M059J (cell line): ENCODE measurements at regions not wholly inside any gene's neighbourhood (a gene's known extent, or its start where the extent isn't known, plus 50 kb on each side); places are given as distances from the start of the nearest gene placed in this dataset.

ENCODE experiments used
- DNase-seq: peaks from one replicate; pipeline ENCODE4 v3.0.0-alpha.2; 2012; ENCODE audit warnings: low read depth

DNA sequence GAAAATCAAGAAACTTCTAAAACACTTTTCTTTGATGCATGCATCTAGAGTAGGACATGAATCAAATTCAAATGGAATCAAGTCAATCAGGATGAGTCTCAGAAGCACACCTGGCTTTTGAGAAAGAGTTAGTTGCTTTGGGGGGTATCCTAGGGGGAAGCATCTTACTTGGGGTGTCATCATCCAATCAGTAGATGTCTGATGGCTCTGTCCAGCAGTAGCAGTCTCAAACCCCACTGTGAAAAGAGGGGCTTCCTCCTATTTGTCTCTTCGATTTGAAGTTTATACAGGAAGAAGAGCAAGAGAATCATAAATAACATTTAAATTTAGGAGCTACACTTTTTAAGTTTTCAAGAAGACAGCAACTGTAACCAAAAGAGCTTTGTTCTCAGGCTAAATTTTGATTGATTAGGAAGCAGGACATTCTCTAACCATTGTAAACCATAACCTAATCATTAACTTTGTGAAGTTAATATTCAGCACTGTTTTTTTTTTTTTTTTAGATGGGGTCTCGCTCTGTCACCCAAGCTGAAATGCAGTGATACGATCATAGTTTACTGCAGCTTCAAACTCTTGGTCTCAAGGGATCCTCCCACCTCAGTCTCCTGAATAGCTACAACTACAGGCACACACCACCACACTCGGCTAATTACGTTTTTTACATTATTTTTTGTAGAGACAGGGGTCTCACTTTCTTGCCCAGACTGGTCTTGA is 614.7 kb downstream of the CSNK1G3 start:
- DNase-seq = no peak

DNA sequence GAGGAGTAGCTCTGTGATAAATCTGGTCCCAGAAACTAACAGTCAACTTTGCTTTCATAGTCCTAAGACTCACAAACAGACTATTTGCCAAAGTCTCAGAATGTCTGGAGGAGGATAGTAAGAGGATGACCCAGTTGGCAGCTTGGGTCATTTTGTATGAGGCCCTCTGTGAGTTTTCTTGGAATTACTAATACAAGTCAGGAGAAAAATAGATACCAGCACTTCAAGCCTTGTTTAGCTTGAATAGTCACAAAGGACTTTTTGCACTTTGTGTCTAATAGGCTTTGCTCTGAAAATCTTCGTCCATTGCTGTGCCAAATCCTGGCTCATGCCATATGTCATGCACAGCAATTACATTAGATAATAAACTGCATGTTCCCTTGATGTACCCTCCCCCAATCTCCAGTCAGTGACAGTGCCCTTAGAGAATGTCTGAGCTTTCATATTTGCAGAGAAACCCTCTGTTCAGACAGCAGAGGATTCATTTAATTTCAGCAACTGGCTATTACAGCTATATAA is 612.8 kb downstream of the CSNK1G3 start:
- DNase-seq = no peak

DNA sequence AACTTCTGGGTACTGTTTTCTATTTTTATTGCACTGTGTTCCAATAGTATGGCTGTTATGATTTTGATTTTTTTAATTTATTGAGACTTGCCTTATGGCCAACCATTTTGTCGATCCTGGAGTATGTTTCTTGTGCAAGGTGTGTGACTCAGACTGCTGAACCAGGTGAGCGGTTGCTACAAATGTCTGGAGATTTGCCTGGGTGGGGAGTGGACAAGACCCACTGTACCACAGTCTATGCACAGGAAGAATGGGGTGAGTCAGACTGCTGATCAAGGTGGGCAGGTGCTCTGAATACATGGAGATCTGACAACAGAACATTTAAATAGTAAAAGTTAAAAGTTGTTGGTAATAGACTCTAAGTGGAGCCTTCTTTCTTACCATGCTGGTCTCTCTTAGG is 609.2 kb downstream of the CSNK1G3 start:
- no peak for DNase-seq

DNA sequence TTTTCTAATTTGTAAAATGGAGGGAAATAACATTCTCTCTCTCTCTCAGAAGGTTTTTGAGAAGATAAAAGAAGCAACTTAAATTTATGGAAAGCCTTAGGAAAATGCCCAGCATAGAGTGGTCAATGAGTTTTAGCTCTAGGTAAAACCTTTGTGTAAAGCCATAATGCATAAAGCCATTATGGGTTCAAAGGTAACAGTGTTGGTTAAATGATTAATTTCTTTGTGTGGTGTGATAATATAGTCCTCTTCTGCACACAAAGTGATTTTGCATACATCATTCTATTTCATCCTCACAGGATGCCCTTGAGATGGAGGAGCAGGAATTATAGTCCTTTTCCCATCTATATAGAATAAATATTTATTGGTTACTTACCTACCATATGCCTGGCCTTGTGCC is 602.9 kb downstream of the CSNK1G3 start:
- no peak for DNase-seq

DNA sequence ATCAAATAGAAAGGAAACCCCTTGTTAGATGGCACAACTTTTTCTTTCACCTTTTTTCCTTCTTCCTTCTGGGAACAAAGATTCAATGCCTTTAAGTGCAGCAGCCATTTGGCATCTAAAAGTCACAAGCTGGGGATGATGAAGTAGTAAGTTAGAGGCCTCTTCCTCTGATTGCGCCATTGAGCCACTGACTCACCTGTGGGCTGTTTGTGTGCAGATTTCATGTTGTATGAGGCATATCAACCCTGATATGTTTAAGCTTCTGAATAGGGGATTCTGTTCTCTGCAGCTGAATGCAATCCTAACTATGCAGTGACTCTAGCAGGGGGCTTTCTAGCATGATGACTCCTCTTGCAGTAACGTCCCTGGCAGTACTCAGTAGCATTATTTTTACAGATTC is 599.9 kb downstream of the CSNK1G3 start:
- DNase-seq = peak; percentile 12

DNA sequence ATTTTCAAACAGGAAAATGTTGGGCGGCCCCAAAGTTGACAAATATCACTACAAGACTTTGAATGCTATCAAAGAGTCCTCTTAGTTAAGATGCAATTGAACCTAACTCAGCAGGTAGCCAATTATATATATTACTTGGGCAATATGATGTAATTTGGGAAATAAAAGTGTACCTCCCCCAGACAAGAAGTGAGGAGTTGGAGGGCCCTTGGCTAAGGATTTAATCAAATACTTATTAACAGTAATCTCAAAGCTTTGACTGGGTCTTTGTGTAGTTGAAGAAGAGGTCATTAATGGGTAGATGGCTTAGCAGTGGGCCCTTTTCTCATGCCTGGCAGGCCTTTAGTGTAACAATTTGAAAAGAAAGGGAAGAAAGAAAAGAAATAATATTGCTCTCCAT is 599.0 kb downstream of the CSNK1G3 start:
- DNase-seq = no peak

DNA sequence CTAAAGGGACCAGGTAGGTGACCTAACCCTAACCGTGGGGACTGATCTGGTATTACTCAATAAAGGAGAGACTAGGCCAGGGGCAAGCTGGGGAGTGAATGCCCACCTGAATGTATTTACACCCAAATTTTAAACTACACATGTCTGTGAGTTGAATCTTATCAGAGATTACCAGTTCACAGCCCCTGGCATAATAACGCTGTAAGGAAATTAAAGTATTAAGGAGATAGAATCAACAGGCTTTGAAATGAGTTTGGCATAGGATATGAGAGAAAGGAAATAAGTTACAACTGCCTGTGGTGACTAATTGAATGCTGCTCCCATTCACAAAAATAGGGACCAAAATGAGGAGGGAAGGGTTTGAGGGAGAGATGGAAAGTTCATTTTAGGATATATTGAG is 593.3 kb downstream of the CSNK1G3 start:
- DNase-seq = no peak

DNA sequence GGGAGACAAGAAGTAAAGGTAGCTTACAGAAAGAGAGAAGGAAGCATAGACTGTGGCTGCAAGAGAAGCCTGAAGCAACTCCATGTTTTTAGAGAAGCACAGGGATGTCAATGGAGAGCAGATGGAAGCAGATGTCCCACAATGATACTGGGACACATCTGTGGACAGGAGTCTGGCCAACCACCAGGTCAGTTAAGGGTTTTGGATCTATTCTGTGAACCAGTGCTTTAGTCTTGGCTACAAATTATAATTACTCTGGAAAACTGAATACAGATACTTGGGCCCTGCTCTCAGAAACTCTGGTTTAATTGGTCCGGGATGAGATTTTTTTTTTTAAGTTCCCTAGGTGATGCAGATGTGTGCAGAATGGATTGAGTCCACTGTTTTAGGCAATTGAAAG is 592.8 kb downstream of the CSNK1G3 start:
- DNase-seq = no peak

DNA sequence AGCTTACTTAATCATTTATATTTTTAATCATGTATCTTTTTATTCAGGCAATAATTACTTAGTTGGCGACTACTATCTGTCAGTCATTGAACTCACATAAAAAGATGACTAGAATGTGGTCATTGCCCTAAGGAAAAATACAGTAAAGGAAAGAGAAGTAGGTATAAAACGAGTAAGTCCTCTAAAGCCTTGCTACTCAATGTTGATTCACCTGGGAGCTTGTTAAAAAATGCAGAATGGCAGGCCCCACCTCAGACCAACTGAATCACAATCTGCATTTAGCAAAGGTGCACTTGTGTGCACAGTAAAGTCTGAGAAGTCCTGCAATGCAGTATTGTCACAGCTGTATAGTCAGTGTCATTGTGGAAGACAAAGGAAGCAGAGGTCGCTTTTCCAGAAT is 592.4 kb downstream of the CSNK1G3 start:
- DNase-seq = peak; percentile 14

DNA sequence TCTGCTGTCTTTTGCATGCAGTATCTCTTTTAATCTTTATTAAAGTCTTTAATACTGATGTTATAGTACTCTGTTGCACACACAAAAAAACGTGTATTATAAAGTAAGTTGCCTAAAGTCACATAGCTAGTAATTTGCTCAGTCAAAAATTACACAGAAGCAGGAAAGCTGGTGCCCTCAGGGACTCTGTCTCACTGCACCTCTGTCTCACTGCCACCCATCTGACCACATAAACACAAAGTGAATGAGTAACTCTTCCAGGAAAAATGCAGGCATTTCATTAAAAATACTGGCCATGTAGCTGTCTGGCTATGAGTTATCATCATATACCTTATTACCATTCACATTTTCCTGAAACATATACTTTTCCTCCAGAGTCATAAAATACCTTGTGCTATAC is 591.7 kb downstream of the CSNK1G3 start:
- peak; percentile 90 for DNase-seq

DNA sequence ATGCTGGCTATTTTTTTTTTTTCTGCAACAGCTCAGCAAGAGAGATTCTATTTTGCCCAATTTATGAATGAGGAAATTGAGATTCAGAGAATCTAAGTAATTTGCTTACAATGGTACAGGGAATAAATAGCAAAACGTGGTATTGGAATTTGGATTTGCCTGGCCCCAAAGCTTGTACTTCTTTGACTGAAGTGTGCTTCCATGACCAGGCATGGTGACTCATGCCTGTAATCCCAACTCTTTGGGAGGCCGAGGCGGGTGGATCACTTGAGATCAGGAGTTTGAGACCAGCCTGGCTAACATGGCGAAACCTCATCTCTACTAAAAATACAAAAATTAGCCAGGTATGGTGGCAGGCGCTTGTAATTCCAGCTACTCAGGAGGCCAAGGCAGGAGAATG is 591.1 kb downstream of the CSNK1G3 start:
- DNase-seq = peak; percentile 67

DNA sequence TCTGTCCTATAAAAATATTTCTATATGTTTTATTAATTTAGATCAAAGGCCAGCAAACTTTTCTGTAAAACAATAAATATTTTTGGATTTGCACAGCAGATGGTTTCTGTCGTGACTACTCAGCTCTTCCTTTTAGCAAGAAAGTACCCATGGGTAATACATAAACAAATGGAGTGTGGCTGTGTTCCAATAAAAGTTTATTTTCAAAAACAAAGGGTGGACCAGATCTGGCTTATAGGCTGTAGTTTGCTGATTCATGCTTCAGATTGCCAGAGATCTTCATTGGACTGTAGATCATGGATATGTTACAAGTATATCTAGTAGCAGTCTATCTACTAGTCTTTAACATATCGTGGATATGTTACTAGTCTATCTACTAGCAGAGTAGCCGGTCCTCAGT is 590.5 kb downstream of the CSNK1G3 start:
- peak; percentile 80 for DNase-seq

DNA sequence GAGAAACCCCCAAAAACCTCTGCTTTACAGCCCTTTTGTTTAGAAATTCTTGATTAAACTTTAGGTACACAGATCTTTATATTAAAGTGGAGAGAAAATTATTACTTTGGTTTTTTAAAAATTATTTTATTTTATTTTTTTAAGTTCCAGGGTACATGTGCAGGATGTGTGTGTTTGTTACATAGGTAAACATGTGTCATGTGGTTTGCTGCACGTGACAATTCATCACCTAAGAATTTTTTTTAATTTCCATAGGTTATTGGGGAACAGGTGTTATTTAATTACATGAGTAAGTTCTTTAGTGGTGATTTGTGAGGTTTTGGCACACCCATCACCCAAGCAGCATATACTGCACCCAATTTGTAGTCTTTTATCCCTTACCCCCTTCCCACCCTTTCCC is 581.7 kb downstream of the CSNK1G3 start:
- no peak for DNase-seq

DNA sequence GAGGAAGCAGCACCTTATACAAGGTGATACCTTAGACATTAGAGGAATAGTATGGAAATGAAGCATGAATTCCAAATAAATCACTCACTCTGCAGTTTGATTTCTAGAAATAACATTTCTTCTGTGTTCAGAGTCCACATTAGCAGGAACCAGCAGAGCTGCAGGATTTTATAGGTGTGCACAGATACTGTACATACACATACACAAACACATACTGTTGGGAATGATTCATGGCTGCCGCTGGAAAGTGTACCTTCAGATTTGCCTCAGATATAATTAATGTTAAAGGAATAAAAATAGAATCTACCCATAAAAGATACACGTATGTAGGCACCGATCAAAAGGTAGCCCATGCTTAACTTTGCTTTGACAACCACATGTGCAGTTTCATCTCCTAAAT is 578.1 kb downstream of the CSNK1G3 start:
- DNase-seq = no peak

DNA sequence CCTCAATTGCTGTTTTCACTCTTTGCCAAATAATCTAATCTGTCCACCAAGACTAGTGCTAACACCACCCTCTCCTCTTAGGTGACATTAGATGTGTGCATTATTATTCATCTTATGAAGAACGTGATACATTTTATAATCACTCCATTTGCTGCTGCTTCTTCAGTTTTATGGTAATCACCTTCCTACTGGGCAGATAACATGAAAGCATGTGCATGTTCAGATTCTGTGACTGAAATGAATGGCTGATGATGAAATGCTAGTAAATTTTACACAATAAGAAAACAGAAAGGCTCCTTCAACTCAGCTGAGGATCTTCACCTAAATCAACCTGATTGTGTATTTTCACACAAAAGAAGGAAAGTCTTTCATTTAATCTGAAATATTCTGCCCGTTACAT is 577.6 kb downstream of the CSNK1G3 start:
- DNase-seq = no peak

DNA sequence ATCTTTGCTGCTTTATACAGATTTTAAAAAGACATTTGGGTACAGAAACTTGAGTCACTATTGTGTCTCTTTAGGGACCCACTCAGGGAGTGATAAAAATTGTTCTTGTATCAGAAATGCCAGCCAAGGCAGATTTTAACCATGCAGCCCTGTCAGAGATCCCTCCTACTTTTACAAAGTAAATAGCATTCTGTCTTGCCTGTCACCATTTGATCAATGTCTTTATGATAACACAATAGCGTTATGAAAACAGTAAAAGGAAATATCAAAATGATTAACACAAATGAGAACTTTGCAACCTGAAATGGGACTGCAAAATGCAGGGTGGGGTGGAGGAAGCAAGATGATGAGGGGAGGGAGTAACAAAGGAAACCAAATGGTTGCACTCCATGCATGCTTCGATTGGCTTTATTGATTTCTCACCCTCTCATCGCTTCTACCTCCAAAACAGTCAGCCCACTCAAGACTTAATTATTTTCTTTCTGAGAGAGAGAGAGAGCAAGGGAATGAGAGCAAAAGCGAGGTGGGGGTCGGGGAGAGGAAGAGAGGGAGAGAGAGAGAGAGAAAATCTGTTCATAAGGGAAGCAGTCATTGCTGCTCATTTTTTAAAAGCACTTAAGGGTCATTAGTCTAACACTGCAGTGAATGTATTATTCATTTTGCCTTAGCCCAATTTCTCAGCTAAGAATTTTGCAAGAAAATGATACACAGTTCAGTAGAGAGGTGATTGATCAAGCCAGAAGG is 576.5 kb downstream of the CSNK1G3 start:
- DNase-seq = no peak

DNA sequence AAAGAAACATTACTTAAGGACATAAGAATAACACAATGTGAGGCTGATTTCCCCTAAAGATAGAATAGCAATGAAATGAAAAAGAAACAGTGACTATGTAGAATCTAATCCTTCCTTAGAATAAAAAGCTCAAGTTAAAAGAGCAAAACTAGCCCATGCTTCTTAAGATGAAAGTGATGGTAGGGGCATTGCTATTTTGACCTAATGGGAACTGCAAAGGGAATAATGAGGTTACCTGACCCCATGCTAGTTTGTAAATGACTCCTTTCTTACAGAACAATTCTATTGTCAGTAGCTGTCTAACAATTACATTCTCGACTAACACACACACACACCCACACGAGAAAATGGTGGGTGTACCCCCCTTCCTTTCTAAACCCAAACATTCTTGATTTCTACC is 575.8 kb downstream of the CSNK1G3 start:
- DNase-seq = no peak

DNA sequence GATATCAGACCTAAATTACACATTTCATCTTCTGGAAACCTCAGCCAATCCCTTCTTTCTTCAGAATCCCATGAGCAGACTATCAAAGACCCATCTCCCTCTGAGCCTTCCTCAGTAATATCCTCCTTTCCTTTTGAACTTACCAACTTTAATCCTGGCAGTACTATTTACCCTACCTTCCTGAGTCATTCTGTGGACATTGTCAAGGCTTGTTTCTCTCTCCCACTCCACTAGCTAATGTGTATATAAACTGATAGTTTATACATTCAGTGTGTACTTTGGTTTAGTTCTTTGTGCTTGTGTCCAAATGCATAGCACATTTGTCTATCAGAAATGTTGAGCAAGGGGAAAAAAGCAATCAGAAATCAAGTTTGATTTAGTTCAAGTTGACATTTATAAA is 568.3 kb downstream of the CSNK1G3 start:
- DNase-seq = no peak

DNA sequence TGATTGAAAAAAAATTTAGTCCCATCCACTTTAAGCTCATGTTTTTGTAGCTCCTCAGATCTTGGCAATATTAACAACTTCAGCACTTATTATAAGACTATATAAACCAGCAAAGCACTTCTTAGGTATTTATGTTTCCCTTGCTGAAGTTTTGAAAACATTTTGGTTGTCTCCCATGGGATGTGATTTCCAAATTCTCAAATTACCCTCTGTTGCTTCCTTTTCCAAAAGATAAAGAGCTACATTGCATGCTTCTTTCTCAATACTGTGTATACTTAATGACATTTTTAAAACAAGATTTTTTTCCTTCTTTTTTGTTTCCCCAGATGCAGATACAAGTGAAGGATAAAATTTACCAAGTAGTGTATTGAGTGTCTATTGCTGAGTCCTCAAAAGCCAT is 567.1 kb downstream of the CSNK1G3 start:
- no peak for DNase-seq

DNA sequence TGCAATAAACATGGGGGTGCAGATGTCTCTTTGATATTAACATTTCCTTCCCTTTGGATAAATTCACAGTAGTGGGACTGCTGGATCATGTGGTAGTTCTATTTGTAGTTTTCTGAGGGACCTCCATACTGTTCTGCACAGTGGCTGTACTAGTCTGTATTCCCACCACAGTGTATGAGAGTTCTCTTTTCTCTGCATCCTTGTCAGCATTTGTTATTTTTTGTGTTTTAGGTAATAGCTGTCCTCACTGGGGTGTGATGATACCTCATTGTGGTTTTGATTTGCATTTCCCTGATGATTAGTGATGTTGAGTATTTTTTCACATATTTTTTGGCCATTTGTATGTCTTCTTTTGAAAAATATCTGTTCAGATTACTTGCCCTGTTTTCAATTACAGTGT is 562.5 kb downstream of the CSNK1G3 start:
- DNase-seq = no peak

DNA sequence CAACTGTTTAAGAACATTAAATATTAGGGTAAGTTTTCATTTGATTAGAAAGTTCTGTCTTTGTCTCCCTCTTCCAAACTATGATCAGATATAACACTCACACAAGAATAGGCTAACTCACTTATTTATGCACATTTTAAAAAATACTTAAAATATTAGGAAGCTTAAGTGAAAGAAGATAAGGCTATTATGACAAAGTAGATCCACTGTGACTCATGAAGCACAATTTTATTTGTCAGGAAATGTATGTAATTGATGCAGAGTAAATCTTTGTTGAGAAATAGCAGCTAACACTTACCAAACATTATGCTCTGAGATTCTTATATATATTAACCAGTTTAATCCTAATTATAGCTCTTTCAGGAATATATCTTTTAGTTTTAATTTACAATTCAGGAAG is 560.6 kb downstream of the CSNK1G3 start:
- no peak for DNase-seq

DNA sequence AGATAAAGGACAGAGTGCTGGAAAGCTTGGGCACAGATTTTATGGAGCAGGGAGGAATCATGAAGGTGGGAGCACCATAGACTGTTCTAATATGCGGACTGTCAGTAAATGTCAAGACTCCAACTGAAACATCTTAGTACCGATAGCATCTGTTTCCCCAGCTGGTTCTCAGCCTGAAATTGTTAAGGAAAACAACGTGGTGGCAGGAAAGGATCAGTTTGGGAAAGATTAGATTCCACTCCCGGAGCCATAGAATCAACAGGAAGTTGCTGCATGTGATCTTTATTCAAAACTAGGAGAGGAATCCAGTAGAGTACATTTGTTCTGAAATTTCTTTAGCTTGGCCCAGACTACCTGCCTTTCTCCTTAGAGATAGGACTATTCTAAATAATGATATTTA is 559.1 kb downstream of the CSNK1G3 start:
- DNase-seq = no peak

DNA sequence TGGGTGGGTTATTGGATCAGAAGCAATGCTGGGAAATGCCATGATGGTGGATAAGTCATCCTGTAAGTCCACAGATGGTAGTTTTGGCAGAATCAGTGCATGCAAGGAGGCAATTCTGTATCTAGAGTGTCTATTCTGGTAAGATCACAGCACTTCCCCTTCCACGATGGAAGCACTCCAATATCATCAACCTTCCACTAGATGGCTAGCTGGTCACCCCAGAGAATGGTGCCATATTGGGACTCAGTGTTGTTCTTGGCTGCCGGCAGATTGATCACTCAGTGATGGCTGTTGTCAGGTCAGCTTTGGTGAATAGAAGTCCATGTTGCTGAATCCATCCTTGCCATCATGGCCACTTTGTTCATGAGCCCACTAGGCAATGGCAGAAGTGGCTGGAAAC is 553.5 kb downstream of the CSNK1G3 start:
- no peak for DNase-seq

DNA sequence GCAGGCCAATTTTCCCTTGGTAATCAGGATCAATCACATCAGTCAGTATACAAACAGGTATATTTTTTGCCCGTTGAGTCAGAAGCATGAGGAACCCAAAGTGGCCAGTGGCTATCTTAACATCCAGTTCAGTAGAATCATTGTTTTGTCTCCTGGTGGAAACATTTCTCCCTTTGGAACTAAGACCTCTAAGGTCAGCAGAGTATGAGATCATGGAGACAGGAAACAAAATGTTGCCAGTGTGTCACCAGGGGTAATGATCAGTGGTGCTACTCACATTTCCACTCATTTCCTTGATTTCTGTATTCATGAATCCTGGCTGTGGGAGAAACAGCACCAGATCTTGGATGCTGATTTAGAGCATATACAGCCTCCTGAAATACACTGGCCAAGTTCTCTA is 553.0 kb downstream of the CSNK1G3 start:
- DNase-seq = peak; percentile 71
